ENCODE measurements at regions not wholly inside any gene's neighbourhood (a gene's known extent, or its start where the extent isn't known, plus 50 kb on each side); places are given as distances from the start of the nearest gene placed in this dataset.
"Not testable (repeated sequence)": the region's sequence is repeated elsewhere in the genome, so short reads cannot be mapped to it uniquely, and the experiment has no call there.

DNA sequence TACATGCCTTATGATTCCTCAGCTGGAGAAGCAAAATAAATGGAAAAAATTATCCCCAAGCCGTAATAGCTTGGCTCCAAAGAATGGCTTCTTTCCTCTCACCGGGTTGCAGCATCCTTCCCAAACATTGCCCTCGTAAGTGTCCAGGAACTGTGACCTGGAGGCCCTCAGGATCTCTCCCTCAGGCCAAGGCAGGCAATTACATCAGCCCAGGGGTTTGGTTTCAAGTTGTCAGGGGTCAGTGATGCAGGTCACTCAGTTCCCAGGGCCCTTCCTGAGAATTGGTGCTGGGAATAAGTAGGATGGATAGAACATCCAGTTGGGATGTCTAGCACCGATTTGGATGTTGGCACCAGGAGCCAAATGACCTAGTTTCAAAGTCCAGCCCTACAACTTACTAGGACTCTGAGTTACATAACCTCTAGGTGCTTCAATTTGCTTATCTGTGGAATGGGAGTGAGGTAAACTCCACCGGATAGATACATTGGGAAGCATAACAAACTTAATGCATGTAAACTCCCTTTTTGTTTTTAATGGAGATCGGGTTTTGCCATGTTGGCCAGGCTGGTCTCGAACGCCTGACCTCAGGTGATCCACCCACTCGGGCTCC is 133.5 kb upstream of the DAP start:
- DNase-seq (ENCODE audit: extremely low read depth, low read depth), result no peak
- H3K4me3 ChIP-seq (replicated peaks; ENCODE audit: low read depth, low read length), result no peak overlapping the region
- TF ChIP-seq, protein P1, sequence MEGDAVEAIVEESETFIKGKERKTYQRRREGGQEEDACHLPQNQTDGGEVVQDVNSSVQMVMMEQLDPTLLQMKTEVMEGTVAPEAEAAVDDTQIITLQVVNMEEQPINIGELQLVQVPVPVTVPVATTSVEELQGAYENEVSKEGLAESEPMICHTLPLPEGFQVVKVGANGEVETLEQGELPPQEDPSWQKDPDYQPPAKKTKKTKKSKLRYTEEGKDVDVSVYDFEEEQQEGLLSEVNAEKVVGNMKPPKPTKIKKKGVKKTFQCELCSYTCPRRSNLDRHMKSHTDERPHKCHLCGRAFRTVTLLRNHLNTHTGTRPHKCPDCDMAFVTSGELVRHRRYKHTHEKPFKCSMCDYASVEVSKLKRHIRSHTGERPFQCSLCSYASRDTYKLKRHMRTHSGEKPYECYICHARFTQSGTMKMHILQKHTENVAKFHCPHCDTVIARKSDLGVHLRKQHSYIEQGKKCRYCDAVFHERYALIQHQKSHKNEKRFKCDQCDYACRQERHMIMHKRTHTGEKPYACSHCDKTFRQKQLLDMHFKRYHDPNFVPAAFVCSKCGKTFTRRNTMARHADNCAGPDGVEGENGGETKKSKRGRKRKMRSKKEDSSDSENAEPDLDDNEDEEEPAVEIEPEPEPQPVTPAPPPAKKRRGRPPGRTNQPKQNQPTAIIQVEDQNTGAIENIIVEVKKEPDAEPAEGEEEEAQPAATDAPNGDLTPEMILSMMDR (IDR thresholded peaks at IDR 0.05; ENCODE audit: low read depth, low read length, missing control alignments), result no peak

DNA sequence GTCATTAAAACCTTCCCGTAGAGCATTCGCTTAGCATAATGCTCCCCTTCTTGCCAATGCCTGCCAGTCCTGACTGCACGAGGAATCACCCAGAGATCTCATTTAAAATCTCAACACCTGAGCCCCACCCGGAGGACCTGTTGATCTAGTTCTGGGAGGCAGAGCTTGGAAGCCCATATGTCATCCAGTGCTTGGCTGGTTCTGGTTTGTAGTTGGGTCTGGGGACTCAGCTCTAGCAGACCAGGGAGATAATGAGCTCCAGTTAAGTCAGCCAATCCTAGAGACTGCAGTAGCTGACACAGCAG is 131.8 kb upstream of the DAP start:
- DNase-seq (ENCODE audit: extremely low read depth, low read depth), result no peak
- TF ChIP-seq, protein P1 (IDR thresholded peaks at IDR 0.05; ENCODE audit: low read depth, low read length, missing control alignments), result no peak
- no peak overlapping the region for H3K4me3 ChIP-seq (replicated peaks; ENCODE audit: low read depth, low read length)

DNA sequence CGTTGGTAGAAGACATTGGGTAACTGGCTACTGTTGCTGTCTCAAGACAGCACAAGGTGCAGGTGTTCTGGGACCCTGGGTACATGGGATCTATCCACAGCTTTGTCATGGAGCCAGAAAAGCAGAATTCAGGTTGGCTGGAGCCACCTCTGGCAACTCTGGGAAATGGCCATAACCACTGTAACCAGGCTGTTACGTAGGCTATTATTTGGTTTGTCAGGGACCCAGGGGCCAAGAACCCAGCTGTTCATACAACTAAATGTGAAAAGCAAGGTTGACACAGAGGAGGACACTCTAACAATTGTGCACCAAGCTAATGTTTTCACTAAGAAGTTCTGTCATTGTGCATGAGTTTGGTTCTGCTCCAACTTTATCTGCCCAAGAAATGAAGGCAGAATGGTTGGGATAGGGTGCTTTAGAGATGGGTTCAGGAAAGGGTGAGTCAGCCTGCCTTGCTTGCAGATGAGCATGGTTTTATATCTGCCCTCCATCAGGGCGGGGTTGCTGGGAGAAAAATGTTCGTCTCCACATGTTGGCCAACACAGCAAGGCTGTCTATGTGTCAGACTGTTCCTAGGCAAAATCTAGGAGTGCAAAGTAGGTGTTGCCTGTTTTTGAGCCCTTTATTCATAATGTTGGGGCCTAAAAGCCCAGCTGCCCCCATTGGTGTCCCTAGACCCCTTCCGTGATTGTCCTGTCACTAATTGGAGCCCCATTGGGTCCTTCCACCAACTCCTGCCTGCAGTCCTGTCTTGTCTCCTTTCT is 131.3 kb upstream of the DAP start:
- DNase-seq (ENCODE audit: extremely low read depth, low read depth), result no peak
- H3K4me3 ChIP-seq (replicated peaks; ENCODE audit: low read depth, low read length), result no peak overlapping the region
- TF ChIP-seq, protein P1 (IDR thresholded peaks at IDR 0.05; ENCODE audit: low read depth, low read length, missing control alignments), result no peak

DNA sequence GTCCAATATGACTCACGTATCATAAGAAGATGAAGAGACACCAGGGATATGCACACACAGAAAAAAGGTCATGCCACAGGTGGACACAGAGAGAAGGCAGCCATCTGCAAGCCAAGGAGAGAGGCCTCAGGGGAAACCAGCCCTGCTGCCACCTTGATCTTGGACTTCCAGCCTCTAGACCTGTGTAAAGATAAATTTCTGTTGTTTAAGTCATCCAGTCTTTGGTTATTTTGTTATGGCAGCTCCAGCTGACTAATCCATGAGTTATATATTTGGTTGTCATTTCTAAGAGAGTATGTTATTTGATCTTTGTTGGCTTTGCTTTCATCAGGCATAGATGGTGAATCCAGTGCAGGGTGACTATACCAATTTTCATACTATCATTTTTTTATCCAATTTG is 130.2 kb upstream of the DAP start:
- TF ChIP-seq, protein P1 (IDR thresholded peaks at IDR 0.05; ENCODE audit: low read depth, low read length, missing control alignments), result no peak
- no peak for DNase-seq (ENCODE audit: extremely low read depth, low read depth)
- no peak overlapping the region for H3K4me3 ChIP-seq (replicated peaks; ENCODE audit: low read depth, low read length)

DNA sequence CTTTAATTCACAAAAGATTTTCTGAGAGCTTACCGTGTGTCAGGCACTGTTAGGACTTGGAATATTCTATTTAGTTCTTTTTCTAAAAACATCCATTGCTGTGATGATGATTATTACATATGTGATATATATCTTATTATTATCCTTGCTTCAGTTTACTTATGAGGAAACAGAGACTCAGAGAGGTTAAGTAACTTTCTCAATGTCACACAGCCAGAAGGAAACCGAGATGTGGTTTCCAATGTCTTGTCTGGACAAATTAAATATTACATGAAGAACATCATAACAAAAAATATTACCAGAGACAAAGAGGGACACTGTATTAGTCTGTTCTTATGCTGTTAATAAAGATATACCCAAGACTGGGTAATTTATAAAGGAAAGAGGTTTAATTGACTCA is 125.5 kb upstream of the DAP start:
- no peak overlapping the region for H3K4me3 ChIP-seq (replicated peaks; ENCODE audit: low read depth, low read length)
- no peak for DNase-seq (ENCODE audit: extremely low read depth, low read depth)
- TF ChIP-seq, protein P1 (IDR thresholded peaks at IDR 0.05; ENCODE audit: low read depth, low read length, missing control alignments), result no peak

DNA sequence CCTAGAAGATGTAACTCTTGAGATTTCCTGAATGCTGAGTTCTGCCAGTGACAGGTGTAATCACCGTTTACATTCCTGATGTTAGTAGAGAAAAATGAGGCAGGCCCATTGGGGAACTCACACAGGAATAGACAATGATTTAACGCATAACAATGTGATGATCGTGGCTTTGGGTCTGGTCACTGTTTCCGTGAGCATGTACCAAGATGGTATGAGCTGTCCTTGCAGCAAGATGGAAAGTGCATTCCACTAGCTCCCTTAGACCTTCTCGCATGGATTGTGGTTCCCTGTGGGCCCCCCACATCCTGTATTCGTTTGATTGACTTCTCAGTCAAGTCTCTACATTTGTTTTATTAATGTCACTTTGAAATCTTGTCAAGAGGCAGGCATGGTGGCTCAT is 124.0 kb upstream of the DAP start:
- TF ChIP-seq, protein P1 (IDR thresholded peaks at IDR 0.05; ENCODE audit: low read depth, low read length, missing control alignments), result no peak
- H3K4me3 ChIP-seq (replicated peaks; ENCODE audit: low read depth, low read length), result no peak overlapping the region
- DNase-seq (ENCODE audit: extremely low read depth, low read depth), result no peak

DNA sequence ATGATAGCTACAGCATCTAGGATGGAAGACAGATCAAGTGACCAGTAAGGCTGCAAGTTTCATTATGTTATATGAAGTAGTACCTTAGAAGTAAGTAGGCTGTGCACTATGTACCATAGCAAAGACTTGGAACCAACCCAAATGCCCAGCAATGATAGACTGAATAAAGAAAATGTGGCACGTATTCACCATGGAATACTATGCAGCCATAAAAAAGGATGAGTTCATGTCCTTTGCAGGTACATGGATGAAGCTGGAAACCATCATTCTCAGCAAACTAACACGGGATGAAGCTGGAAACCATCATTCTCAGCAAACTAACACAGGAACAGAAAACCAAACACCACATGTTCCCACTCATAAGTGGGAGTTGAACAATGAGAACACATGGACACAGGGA is 122.9 kb upstream of the DAP start:
- not testable (repeated sequence) for H3K4me3 ChIP-seq (replicated peaks; ENCODE audit: low read depth, low read length)

More for the DNA sequence above, 122.9 kb upstream of the DAP start:
- not testable (repeated sequence) for DNase-seq (ENCODE audit: extremely low read depth, low read depth)
